SU-DHL-6 (cell line): ENCODE measurements at regions not wholly inside any gene's neighbourhood (a gene's known extent, or its start where the extent isn't known, plus 50 kb on each side); places are given as distances from the start of the nearest gene placed in this dataset.

Experiments used
- H2AFZ ChIP-seq: fragments of 200-600 bp; sonication (generic); 2 replicates; pipeline ENCODE4 v1.6.1; 2014; ENCODE audit warnings: low read depth, mild to moderate bottlenecking, moderate library complexity, mixed read lengths, antibody characterized with exemption, low read length; ENCODE audit not compliant: severe bottlenecking
- H3F3A ChIP-seq: fragments of 200-600 bp; shearing (Covaris generic); 2 replicates; pipeline ENCODE4 v1.6.0; 2016; ENCODE audit warnings: antibody characterized with exemption, mild to moderate bottlenecking; ENCODE audit not compliant: insufficient read depth
- H3K27ac ChIP-seq: fragments of 200-600 bp; sonication (generic); 2 replicates; pipeline ENCODE4 v1.5.1; 2016; ENCODE audit warnings: low read depth, mild to moderate bottlenecking, low read length, moderate library complexity, mixed read lengths
- H3K27me3 ChIP-seq: fragments of 200-600 bp; sonication (generic), shearing (Covaris generic); 2 replicates; pipeline ENCODE4 v1.6.0; 2014; ENCODE audit warnings: mild to moderate bottlenecking, low read length
- H3K36me3 ChIP-seq: fragments of 200-600 bp; sonication (generic); 2 replicates; pipeline ENCODE4 v1.6.1; 2014; ENCODE audit warnings: mild to moderate bottlenecking, low read length, mixed read lengths
- H3K4me2 ChIP-seq: fragments of 300-600, 200-600 bp; shearing (Covaris generic), sonication (generic); 2 replicates; pipeline ENCODE4 v1.6.0; 2014; ENCODE audit warnings: low read length, low read depth, mild to moderate bottlenecking; ENCODE audit not compliant: poor library complexity, severe bottlenecking
- H3K4me3 ChIP-seq: fragments of 200-600 bp; sonication (generic); 2 replicates; pipeline ENCODE4 v1.5.1; 2014; ENCODE audit warnings: antibody characterized with exemption, low read length, mild to moderate bottlenecking, mixed read lengths; ENCODE audit not compliant: insufficient read depth, poor library complexity, severe bottlenecking
- H3K79me2 ChIP-seq: fragments of 200-600 bp; sonication (generic); 2 replicates; pipeline ENCODE4 v1.6.1; 2014; ENCODE audit warnings: mild to moderate bottlenecking, low read length, moderate library complexity; ENCODE audit not compliant: insufficient read depth
- H3K9ac ChIP-seq: fragments of 200-600 bp; sonication (generic); 2 replicates; pipeline ENCODE4 v1.7.0; 2014; ENCODE audit warnings: mild to moderate bottlenecking, low read length
- H3K9me2 ChIP-seq: fragments of 200-600 bp; sonication (generic); replicated peaks from 2 replicates; pipeline ENCODE4 v1.6.1; 2014; ENCODE audit warnings: low read length; ENCODE audit not compliant: insufficient read depth
- H3K9me3 ChIP-seq: fragments of 200-600 bp; sonication (generic); 2 replicates; pipeline ENCODE4 v1.6.1; 2014; ENCODE audit warnings: low read length, mixed read lengths; ENCODE audit not compliant: insufficient read depth
- H4K20me1 ChIP-seq: fragments of 200-600 bp; sonication (generic); 2 replicates; pipeline ENCODE4 v1.6.1; 2014; ENCODE audit warnings: low read depth, mild to moderate bottlenecking, antibody characterized with exemption, low read length, moderate library complexity, mixed read lengths
- EZH2phosphoT487 ChIP-seq: fragments of 200-600 bp; sonication (generic), shearing (Covaris generic); conservative IDR thresholded peaks from 2 replicates; pipeline ENCODE4 v1.6.1; 2018; ENCODE audit warnings: mild to moderate bottlenecking, antibody characterized with exemption, low read length, moderate library complexity, mixed read lengths
- TF ChIP-seq, protein P1 (sequence below): fragments of 200-600 bp; sonication (generic); IDR thresholded peaks from one replicate; pipeline ENCODE4 v1.5.1; 2017; ENCODE audit warnings: antibody characterized with exemption, mild to moderate bottlenecking, low read length, moderate library complexity; ENCODE audit not compliant: insufficient read depth, poor library complexity, severe bottlenecking

- Histone ChIP-seq H3K27me3 (no peaks in the 10 kb centered on the region), H3K4me2 (no peak overlapping the region), H4K20me1 (no peaks in the 10 kb centered on the region), H3K4me3 (no peak overlapping the region), H3K79me2 (no peaks in the 10 kb centered on the region), H3K27ac (no peak overlapping the region), H2AFZ (no peak overlapping the region), H3F3A (no peaks in the 10 kb centered on the region), H3K9me3 (no peaks in the 10 kb centered on the region), H3K9ac (no peak overlapping the region), H3K9me2 (no peaks in the 10 kb centered on the region), H3K36me3 (no peaks in the 10 kb centered on the region)
- no peak for TF ChIP-seq EZH2phosphoT487
- TF ChIP-seq, protein P1, sequence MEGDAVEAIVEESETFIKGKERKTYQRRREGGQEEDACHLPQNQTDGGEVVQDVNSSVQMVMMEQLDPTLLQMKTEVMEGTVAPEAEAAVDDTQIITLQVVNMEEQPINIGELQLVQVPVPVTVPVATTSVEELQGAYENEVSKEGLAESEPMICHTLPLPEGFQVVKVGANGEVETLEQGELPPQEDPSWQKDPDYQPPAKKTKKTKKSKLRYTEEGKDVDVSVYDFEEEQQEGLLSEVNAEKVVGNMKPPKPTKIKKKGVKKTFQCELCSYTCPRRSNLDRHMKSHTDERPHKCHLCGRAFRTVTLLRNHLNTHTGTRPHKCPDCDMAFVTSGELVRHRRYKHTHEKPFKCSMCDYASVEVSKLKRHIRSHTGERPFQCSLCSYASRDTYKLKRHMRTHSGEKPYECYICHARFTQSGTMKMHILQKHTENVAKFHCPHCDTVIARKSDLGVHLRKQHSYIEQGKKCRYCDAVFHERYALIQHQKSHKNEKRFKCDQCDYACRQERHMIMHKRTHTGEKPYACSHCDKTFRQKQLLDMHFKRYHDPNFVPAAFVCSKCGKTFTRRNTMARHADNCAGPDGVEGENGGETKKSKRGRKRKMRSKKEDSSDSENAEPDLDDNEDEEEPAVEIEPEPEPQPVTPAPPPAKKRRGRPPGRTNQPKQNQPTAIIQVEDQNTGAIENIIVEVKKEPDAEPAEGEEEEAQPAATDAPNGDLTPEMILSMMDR = no peak
Observed at GRCh38 chr9:35540315-35540714, 50.4 kb downstream of the RUSC2 start.

- Histone ChIP-seq H3K27me3 (no peaks in the 10 kb centered on the region), H2AFZ (no peak overlapping the region), H3K9me3 (no peaks in the 10 kb centered on the region), H3K4me3 (no peak overlapping the region), H3K9me2 (no peaks in the 10 kb centered on the region), H3K36me3 (no peaks in the 10 kb centered on the region), H3K4me2 (no peak overlapping the region), H3F3A (no peaks in the 10 kb centered on the region), H3K79me2 (no peaks in the 10 kb centered on the region), H3K27ac (no peak overlapping the region), H4K20me1 (no peaks in the 10 kb centered on the region), H3K9ac (no peak overlapping the region)
- TF ChIP-seq EZH2phosphoT487 = no peak
- TF ChIP-seq, protein P1 = no peak
Observed at GRCh38 chr9:35546853-35547252, 56.9 kb downstream of the RUSC2 start.

- no peaks in the 10 kb centered on the region for H3K9me3 ChIP-seq
Observed at GRCh38 chr9:35547889-35548418, 57.1 kb upstream of the TESK1 start.

More at GRCh38 chr9:35547889-35548418, 57.1 kb upstream of the TESK1 start:
- no peaks in the 10 kb centered on the region for H3K36me3 ChIP-seq
- no peaks in the 10 kb centered on the region for H3F3A ChIP-seq
- H3K27ac ChIP-seq = no peak overlapping the region
- no peak overlapping the region for H3K4me3 ChIP-seq
- no peak overlapping the region for H3K4me2 ChIP-seq
- H3K27me3 ChIP-seq = no peaks in the 10 kb centered on the region
- H4K20me1 ChIP-seq = no peaks in the 10 kb centered on the region
- H3K9ac ChIP-seq = no peak overlapping the region
- no peaks in the 10 kb centered on the region for H3K9me2 ChIP-seq
- no peak overlapping the region for H2AFZ ChIP-seq
- TF ChIP-seq EZH2phosphoT487 = no peak
- TF ChIP-seq, protein P1 = no peak
- no peaks in the 10 kb centered on the region for H3K79me2 ChIP-seq
